PFSK-1 (cell line): ENCODE measurements at regions not wholly inside any gene's neighbourhood (a gene's known extent, or its start where the extent isn't known, plus 50 kb on each side); places are given as distances from the start of the nearest gene placed in this dataset.

Source experiments
- FOXP2 ChIP-seq: optimal IDR thresholded peaks from 2 replicates; pipeline ENCODE3; 2011; ENCODE audit warnings: borderline replicate concordance, control low read depth, inconsistent platforms; ENCODE audit not compliant: insufficient read depth; ENCODE audit errors: extremely low read length, extremely low read depth
- POLR2AphosphoS5 ChIP-seq: IDR thresholded peaks from 2 replicates; pipeline ENCODE4 v1.6.1; 2012; ENCODE audit warnings: low read depth, mild to moderate bottlenecking, control low read depth, low read length, moderate library complexity
- SIN3A ChIP-seq: IDR thresholded peaks from 2 replicates; pipeline ENCODE4 v1.6.1; 2012; ENCODE audit warnings: mild to moderate bottlenecking, low read length, moderate library complexity, borderline replicate concordance; ENCODE audit not compliant: insufficient read depth
- TAF1 ChIP-seq: IDR thresholded peaks from 2 replicates; pipeline ENCODE4 v1.6.1; 2012; ENCODE audit warnings: low read length, control low read depth, borderline replicate concordance; ENCODE audit not compliant: insufficient read depth
- TF ChIP-seq, protein P1 (sequence below), 2 experiments: IDR thresholded peaks; 2 replicates each; pipeline versions ENCODE4 v1.6.1 to v1.8.0; 2011 to 2012; ENCODE audit warnings: low read depth in 2 of 2, low read length in 2 of 2, control low read depth in 1 of 2, inconsistent platforms in 1 of 2, mild to moderate bottlenecking in 1 of 2, moderate library complexity in 1 of 2; ENCODE audit not compliant: insufficient read depth in 1 of 2

DNA sequence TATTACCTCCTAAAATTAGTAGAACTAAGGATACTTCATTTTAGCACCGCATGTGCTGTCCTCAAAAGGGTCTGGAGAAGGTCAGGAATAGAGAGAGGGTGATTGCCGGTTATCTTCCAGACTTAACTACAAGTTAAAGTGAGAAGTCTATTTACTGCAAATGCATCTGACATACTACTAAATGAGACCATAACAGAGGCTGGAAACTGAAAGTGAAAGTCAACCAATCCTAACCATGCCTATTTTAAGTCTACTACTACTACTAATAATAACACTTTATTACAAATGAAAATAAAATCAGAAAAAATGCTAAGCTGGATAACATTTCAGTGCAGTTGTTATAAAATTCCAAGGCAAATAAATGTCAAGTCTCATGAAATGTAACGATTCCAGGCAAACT lies 244.7 kb downstream of the KIF20B start:
- no peak for TF ChIP-seq POLR2AphosphoS5
- TF ChIP-seq, protein P1, sequence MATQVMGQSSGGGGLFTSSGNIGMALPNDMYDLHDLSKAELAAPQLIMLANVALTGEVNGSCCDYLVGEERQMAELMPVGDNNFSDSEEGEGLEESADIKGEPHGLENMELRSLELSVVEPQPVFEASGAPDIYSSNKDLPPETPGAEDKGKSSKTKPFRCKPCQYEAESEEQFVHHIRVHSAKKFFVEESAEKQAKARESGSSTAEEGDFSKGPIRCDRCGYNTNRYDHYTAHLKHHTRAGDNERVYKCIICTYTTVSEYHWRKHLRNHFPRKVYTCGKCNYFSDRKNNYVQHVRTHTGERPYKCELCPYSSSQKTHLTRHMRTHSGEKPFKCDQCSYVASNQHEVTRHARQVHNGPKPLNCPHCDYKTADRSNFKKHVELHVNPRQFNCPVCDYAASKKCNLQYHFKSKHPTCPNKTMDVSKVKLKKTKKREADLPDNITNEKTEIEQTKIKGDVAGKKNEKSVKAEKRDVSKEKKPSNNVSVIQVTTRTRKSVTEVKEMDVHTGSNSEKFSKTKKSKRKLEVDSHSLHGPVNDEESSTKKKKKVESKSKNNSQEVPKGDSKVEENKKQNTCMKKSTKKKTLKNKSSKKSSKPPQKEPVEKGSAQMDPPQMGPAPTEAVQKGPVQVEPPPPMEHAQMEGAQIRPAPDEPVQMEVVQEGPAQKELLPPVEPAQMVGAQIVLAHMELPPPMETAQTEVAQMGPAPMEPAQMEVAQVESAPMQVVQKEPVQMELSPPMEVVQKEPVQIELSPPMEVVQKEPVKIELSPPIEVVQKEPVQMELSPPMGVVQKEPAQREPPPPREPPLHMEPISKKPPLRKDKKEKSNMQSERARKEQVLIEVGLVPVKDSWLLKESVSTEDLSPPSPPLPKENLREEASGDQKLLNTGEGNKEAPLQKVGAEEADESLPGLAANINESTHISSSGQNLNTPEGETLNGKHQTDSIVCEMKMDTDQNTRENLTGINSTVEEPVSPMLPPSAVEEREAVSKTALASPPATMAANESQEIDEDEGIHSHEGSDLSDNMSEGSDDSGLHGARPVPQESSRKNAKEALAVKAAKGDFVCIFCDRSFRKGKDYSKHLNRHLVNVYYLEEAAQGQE (IDR thresholded peaks at IDR 0.05; ENCODE audit: insufficient read depth in 1 of 2, low read depth in 2 of 2, low read length in 2 of 2), result no peak
- no peak for TF ChIP-seq TAF1
- TF ChIP-seq SIN3A, result no peak
- TF ChIP-seq FOXP2, result no peak
